Fibroblast of mammary gland (primary cell): ENCODE measurements at regions not wholly inside any gene's neighbourhood (a gene's known extent, or its start where the extent isn't known, plus 50 kb on each side); places are given as distances from the start of the nearest gene placed in this dataset.

Experiments
- DNase-seq: peaks from one replicate; pipeline ENCODE4 v3.0.0-alpha.2; 2010; ENCODE audit warnings: low read depth
- H3K4me3 ChIP-seq: 2 replicates; pipeline ENCODE4 v1.5.1; 2011; ENCODE audit warnings: low read depth, mild to moderate bottlenecking, low read length, moderate library complexity; ENCODE audit not compliant: control insufficient read depth
- CTCF ChIP-seq: conservative IDR thresholded peaks from 2 replicates; pipeline ENCODE4 v1.5.1; 2011; ENCODE audit warnings: low read depth, low read length, inconsistent platforms; ENCODE audit not compliant: control insufficient read depth, insufficient read depth

DNA sequence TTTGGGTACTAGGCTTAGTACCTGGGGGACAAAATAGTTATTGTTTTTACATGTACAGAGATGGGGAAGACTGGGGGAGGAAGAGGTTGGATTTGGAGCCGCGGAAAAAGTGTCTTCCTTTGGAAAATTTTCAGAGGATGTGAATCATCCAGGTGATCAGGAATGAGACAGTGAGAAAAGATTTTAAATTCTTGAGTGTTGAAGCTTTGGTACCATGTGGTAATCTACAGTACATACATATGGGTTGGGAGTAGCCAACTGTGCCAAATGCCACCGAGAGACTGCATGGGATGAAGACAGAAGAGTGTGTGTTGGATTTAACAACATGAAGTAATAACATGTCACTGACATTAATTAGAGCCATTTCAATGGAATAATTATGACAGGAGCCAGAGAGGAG is 1238.2 kb downstream of the ROBO1 start:
- no peak overlapping the region for H3K4me3 ChIP-seq
- no peak for TF ChIP-seq CTCF
- DNase-seq, result no peak

GRCh38 chr3:78540485-78540884 is 1227.3 kb downstream of the ROBO1 start:
- TF ChIP-seq CTCF, result no peak
- no peak for DNase-seq
- no peak overlapping the region for H3K4me3 ChIP-seq

DNA sequence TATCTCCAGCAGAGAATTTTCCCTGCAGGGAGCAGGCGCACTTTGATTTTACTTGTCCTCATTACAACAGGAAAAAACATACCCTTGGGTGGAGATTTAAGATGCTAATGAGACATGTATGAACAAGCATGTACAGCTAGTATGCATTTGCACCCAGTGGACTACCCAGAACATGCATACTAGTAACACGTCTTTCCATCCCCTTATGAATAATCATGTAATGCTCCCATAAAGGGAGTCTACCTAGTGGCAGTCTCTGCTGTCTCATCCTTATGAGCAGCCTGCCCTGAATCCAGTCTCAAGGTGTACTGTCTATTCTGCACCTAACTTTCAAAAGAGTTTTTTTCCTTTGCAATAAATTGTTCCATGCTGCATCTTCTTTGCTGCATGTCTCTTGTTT is 1222.0 kb downstream of the ROBO1 start:
- no peak overlapping the region for H3K4me3 ChIP-seq
- no peak for TF ChIP-seq CTCF
- no peak for DNase-seq
